ENCODE measurements at regions not wholly inside any gene's neighbourhood (a gene's known extent, or its start where the extent isn't known, plus 50 kb on each side); places are given as distances from the start of the nearest gene placed in this dataset.

- peak overlapping the region; percentile 19 for H3K4me2 ChIP-seq
- H3K9me2 ChIP-seq (replicated peaks; ENCODE audit: insufficient read depth) = no peaks in the 10 kb centered on the region
- H2AFZ ChIP-seq = no peak overlapping the region
- DNase-seq (ENCODE audit: low spot score) = no peak
- no peaks in the 10 kb centered on the region for H3K79me2 ChIP-seq
- no peaks in the 10 kb centered on the region for H3K36me3 ChIP-seq (replicated peaks; ENCODE audit: insufficient read depth, low read depth)
- no peaks in the 10 kb centered on the region for H4K20me1 ChIP-seq (ENCODE audit: insufficient read depth, poor library complexity, severe bottlenecking)
- H3K27me3 ChIP-seq = no peaks in the 10 kb centered on the region
- H3K27ac ChIP-seq = peak overlapping the region; percentile 33
- TF ChIP-seq EZH2 (IDR thresholded peaks at IDR 0.05; ENCODE audit: borderline replicate concordance) (no peak), EZH2phosphoT487 (IDR thresholded peaks at IDR 0.05; ENCODE audit: low read depth, severe bottlenecking, unreplicated experiment) (no peak)
- TF ChIP-seq, protein P1, sequence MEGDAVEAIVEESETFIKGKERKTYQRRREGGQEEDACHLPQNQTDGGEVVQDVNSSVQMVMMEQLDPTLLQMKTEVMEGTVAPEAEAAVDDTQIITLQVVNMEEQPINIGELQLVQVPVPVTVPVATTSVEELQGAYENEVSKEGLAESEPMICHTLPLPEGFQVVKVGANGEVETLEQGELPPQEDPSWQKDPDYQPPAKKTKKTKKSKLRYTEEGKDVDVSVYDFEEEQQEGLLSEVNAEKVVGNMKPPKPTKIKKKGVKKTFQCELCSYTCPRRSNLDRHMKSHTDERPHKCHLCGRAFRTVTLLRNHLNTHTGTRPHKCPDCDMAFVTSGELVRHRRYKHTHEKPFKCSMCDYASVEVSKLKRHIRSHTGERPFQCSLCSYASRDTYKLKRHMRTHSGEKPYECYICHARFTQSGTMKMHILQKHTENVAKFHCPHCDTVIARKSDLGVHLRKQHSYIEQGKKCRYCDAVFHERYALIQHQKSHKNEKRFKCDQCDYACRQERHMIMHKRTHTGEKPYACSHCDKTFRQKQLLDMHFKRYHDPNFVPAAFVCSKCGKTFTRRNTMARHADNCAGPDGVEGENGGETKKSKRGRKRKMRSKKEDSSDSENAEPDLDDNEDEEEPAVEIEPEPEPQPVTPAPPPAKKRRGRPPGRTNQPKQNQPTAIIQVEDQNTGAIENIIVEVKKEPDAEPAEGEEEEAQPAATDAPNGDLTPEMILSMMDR (IDR thresholded peaks at IDR 0.05; ENCODE audit: poor library complexity) = no peak
- 34% methylated on average over 3 of the region's 3 CpGs for WGBS (ENCODE audit: low lambda C conversion rate, missing lambda C conversion rate)
- H3K4me3 ChIP-seq = no peak overlapping the region
- peaks cover 31% of the 10 kb centered on the region for H3K4me1 ChIP-seq (ENCODE audit: insufficient read depth)
- H3K9me3 ChIP-seq (ENCODE audit: low read depth) = no peaks in the 10 kb centered on the region
These were observed 103.9 kb upstream of the GLI2 start for GRCh38 chr2:120631724-120632123.

- H3K4me2 ChIP-seq = no peak overlapping the region
- no peaks in the 10 kb centered on the region for H4K20me1 ChIP-seq (ENCODE audit: insufficient read depth, poor library complexity, severe bottlenecking)
- WGBS (ENCODE audit: low lambda C conversion rate, missing lambda C conversion rate) = 70% methylated on average over 17 of the region's 17 CpGs
- DNase-seq (ENCODE audit: low spot score) = no peak
- H3K9me2 ChIP-seq (replicated peaks; ENCODE audit: insufficient read depth) = no peaks in the 10 kb centered on the region
- peaks cover 31% of the 10 kb centered on the region for H3K4me1 ChIP-seq (ENCODE audit: insufficient read depth)
- no peaks in the 10 kb centered on the region for H3K27me3 ChIP-seq
- H2AFZ ChIP-seq = no peak overlapping the region
- no peaks in the 10 kb centered on the region for H3K9me3 ChIP-seq (ENCODE audit: low read depth)
- H3K79me2 ChIP-seq = no peaks in the 10 kb centered on the region
- TF ChIP-seq EZH2 (IDR thresholded peaks at IDR 0.05; ENCODE audit: borderline replicate concordance) = no peak
- TF ChIP-seq, protein P1 (IDR thresholded peaks at IDR 0.05; ENCODE audit: poor library complexity) = no peak
- no peak for TF ChIP-seq EZH2phosphoT487 (IDR thresholded peaks at IDR 0.05; ENCODE audit: low read depth, severe bottlenecking, unreplicated experiment)
- no peak overlapping the region for H3K27ac ChIP-seq
- H3K36me3 ChIP-seq (replicated peaks; ENCODE audit: insufficient read depth, low read depth) = no peaks in the 10 kb centered on the region
- H3K4me3 ChIP-seq = no peak overlapping the region
These were observed 102.6 kb upstream of the GLI2 start for GRCh38 chr2:120632796-120633646.

- Histone ChIP-seq H4K20me1 (ENCODE audit: insufficient read depth, poor library complexity, severe bottlenecking) (no peaks in the 10 kb centered on the region), H3K27me3 (no peaks in the 10 kb centered on the region), H3K27ac (no peak overlapping the region), H3K9me3 (ENCODE audit: low read depth) (no peaks in the 10 kb centered on the region), H2AFZ (no peak overlapping the region), H3K36me3 (replicated peaks; ENCODE audit: insufficient read depth, low read depth) (no peaks in the 10 kb centered on the region), H3K4me1 (ENCODE audit: insufficient read depth) (peaks cover 31% of the 10 kb centered on the region), H3K9me2 (replicated peaks; ENCODE audit: insufficient read depth) (no peaks in the 10 kb centered on the region), H3K4me2 (no peak overlapping the region), H3K79me2 (no peaks in the 10 kb centered on the region), H3K4me3 (no peak overlapping the region)
- 92% methylated on average over 6 of the region's 6 CpGs for WGBS (ENCODE audit: low lambda C conversion rate, missing lambda C conversion rate)
- no peak for DNase-seq (ENCODE audit: low spot score)
- TF ChIP-seq EZH2 (IDR thresholded peaks at IDR 0.05; ENCODE audit: borderline replicate concordance) (no peak), EZH2phosphoT487 (IDR thresholded peaks at IDR 0.05; ENCODE audit: low read depth, severe bottlenecking, unreplicated experiment) (no peak)
- TF ChIP-seq, protein P1 (IDR thresholded peaks at IDR 0.05; ENCODE audit: poor library complexity) = no peak
These were observed 101.1 kb upstream of the GLI2 start for GRCh38 chr2:120634533-120634932.

Data from hepatocyte (in vitro differentiated cells).